BLaER1 (cell line): ENCODE measurements at regions not wholly inside any gene's neighbourhood (a gene's known extent, or its start where the extent isn't known, plus 50 kb on each side); places are given as distances from the start of the nearest gene placed in this dataset.

Source experiments
- H3K27ac ChIP-seq: shearing (Covaris generic); formaldehyde crosslinking; 2 replicates; pipeline ENCODE4 v1.8.1; 2022
- H3K27me3 ChIP-seq: shearing (Covaris generic); formaldehyde crosslinking; 2 replicates; pipeline ENCODE4 v1.8.1; 2022
- H3K36me3 ChIP-seq: shearing (Covaris generic); formaldehyde crosslinking; 2 replicates; pipeline ENCODE4 v1.8.1; 2022
- H3K4me1 ChIP-seq: shearing (Covaris generic); formaldehyde crosslinking; 2 replicates; pipeline ENCODE4 v1.8.1; 2022
- H3K4me2 ChIP-seq: shearing (Covaris generic); formaldehyde crosslinking; 2 replicates; pipeline ENCODE4 v1.8.1; 2022
- H3K4me3 ChIP-seq: shearing (Covaris generic); formaldehyde crosslinking; 2 replicates; pipeline ENCODE4 v1.8.1; 2022
- H3K9ac ChIP-seq: shearing (Covaris generic); formaldehyde crosslinking; 2 replicates; pipeline ENCODE4 v1.8.1; 2022
- H3K9me3 ChIP-seq: shearing (Covaris generic); formaldehyde crosslinking; 2 replicates; pipeline ENCODE4 v1.8.1; 2022
- H4K20me1 ChIP-seq: shearing (Covaris generic); formaldehyde crosslinking; 2 replicates; pipeline ENCODE4 v1.8.1; 2022
- Cebpa-rat ChIP-seq: shearing (Covaris generic); IDR thresholded peaks from 2 replicates; pipeline ENCODE4 v1.8.1; 2022

DNA sequence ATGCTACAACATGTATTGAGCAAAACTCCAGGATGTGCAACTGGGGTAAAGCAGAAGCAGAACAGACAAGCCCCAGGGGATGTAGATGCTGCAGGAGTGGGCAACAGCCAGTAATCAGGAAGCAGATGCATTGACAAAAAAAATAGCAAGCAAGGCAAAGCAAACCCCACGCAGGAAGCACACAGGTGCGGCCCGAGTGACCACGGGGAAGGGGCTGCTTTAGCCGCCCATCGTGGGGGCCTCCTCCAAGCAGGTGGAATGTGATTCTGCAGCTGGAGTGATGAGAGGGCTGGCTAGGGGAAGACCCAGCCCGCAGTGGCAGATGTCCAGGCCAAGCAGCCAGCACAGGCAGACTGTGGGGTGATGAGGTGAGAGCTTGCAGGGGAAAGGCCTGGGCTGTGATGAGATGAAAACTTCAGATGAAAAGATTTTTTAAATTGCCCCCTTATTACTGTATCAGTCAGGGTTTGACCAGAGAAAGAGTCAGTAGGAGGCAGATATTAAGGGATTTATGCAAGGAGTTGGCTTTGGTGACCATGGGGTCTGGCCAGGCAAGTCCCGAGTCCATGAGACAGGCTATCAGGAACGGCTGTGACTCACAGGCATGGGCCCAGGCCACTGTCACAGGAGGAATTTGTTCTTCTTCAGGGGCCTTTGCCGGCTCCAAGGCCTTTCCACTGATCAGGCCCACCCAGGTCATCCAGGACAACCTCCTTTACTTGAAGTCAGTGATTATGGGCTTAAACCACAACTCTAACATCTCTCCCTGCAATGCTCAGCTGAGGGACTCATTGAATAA, 207.6 kb downstream of the ANKRD60 start:
- no peaks in the 10 kb centered on the region for H3K27me3 ChIP-seq
- H3K9me3 ChIP-seq: no peaks in the 10 kb centered on the region
- H3K4me1 ChIP-seq: peaks cover 48% of the 10 kb centered on the region
- H3K4me3 ChIP-seq: no peak overlapping the region
- H4K20me1 ChIP-seq: no peaks in the 10 kb centered on the region
- peak overlapping the region; percentile 67 for H3K27ac ChIP-seq
- peak overlapping the region; percentile 34; the same call in 1 of the 2 replicates for H3K9ac ChIP-seq
- no peak for TF ChIP-seq Cebpa-rat
- no peaks in the 10 kb centered on the region for H3K36me3 ChIP-seq
- H3K4me2 ChIP-seq: peak overlapping the region; percentile 86

DNA sequence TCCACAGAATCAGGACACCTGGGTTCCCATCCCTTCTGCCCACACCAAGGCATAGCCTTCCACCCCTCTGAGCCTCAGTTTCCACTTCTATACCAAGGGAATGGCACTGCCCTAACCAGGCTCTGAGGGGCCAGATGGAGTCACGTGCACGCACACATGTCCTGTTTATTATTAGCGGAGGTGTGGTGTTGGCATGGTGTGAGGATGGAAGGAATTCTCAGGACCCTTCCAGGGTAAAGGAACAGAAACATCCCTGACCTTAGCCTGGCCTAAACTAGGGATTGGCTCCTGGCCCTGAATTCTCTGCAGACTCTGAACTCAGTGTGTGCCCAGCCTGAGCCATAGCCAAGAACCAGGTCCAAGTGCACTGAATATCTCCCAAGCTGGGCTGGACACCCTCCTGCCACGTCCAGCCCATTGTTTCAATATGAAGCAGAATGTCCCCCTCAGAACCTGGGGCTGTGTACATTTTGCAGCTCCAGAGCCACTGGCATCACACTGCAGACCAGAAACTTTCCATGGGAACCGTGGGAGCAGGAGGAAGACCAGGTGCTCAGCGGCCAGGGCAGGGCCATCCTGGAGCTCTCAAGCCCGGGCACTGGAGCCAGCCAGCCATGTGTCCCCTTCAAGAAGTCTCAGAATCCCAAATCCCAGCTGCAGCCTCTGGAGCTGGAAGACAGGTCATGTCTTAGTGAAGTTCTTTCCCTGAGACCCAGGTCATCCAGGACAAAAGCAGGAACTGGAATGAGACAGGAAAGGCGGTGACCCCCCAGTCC, 208.4 kb downstream of the ANKRD60 start:
- Histone ChIP-seq H3K27ac (peak overlapping the region; percentile 67; the same call in 1 of the 2 replicates), H3K9me3 (no peaks in the 10 kb centered on the region), H3K4me3 (no peak overlapping the region), H3K36me3 (no peaks in the 10 kb centered on the region), H3K4me1 (peaks cover 56% of the 10 kb centered on the region), H3K4me2 (peak overlapping the region; percentile 86), H4K20me1 (no peaks in the 10 kb centered on the region), H3K9ac (no peak overlapping the region), H3K27me3 (no peaks in the 10 kb centered on the region)
- TF ChIP-seq Cebpa-rat: no peak

DNA sequence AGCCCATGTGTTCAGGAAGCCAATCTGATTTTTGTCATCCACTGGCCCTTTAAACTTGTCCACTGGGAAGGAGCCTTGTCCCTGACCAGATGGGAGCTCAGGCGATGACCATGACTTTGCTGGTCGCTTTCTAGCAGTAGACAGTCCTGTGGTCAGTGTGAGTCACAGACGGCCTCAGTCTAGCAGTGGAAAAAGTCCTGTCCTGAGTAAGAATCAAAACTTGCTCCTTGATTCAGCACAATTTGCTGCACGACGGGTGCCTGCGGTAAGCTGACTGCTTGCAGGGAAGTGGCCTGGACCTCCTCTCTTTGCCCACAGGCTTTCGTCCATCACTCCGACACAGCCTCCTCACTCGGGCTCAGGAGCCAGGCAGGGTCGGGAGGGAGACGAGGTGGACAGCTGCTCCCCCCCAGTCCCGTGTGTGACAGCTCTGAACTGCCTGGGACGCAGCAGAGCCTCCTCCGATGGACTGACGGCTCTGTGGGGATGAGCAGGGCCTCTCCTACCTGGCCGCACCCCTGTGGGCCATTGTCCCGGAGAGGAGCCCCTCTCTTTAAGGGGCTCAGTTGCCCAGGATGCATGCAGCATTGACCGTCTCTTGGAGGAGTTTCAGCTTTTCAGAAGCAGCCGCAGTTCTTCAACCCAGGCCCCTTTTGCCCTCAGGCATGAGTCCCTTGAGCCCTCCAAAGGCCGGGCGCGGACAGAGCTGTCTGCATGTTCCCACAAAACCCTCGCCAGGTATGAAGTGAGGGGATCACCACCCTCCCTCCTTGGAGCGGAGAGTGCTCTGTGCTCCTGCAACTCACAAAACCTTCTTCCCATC, 209.2 kb downstream of the ANKRD60 start:
- no peak for TF ChIP-seq Cebpa-rat
- Histone ChIP-seq H3K4me1 (peaks cover 64% of the 10 kb centered on the region), H3K4me2 (peak overlapping the region; percentile 86; the same call in 1 of the 2 replicates), H3K36me3 (no peaks in the 10 kb centered on the region), H3K27me3 (no peaks in the 10 kb centered on the region), H3K4me3 (no peak overlapping the region), H4K20me1 (no peaks in the 10 kb centered on the region), H3K27ac (0 out of 2 replicates have a peak overlapping the region, but pooled peaks have one; percentile 2), H3K9ac (no peak overlapping the region), H3K9me3 (no peaks in the 10 kb centered on the region)

DNA sequence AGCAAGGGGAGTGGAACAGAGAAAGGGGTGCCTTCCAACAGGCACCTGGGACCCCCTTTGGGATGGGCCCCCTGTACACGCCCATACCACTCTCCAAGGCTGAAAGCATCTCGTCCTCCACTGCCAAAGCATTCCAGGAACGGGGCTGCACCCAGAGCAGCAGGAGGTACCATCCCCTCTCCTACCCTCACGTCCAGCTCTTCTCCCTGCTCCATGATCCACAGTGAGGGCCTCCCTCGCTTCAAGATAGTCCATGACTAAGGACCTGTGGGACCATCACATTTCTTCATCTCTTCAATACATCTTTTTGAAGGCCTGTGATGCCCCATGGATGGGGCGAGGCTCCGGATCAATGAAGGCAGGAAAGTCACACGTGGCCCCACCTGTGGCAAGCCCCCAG, 209.9 kb downstream of the ANKRD60 start:
- Histone ChIP-seq H3K4me1 (peaks cover 69% of the 10 kb centered on the region), H4K20me1 (no peaks in the 10 kb centered on the region), H3K9ac (no peak overlapping the region), H3K36me3 (no peaks in the 10 kb centered on the region), H3K9me3 (no peaks in the 10 kb centered on the region), H3K4me2 (peak overlapping the region; percentile 72), H3K27me3 (no peaks in the 10 kb centered on the region), H3K4me3 (no peak overlapping the region), H3K27ac (no peak overlapping the region)
- no peak for TF ChIP-seq Cebpa-rat

DNA sequence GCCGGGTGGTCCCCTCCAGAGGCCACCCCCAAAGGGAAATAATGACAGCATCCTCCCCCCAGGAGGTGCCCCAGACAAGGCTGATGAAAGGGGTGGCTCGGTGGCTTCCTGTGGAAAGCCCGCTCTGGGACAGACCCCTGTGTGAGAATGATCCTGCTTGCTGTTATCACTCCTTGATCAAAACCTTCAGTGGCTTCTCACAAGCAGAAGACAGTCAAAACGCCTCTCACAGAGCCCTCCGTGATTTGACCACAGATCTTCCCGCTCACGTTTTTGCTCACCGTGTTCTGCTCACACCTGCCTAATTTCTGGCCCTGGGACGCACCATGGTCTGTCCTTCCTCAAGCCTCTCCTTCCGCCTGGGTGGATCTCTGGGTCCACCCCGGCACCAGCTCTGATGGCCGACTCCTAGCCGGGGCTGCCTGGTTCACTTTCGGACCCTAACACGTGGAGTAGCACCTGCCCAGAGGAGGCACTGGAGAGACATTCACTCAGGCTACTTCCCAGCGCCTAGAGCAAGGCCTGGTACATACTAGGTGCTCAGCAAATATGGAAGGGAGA, 210.4 kb downstream of the ANKRD60 start:
- TF ChIP-seq Cebpa-rat: no peak
- Histone ChIP-seq H3K4me3 (no peak overlapping the region), H3K27ac (0 out of 2 replicates have a peak overlapping the region, but pooled peaks have one; percentile 7), H3K27me3 (no peaks in the 10 kb centered on the region), H3K9me3 (no peaks in the 10 kb centered on the region), H4K20me1 (no peaks in the 10 kb centered on the region), H3K9ac (no peak overlapping the region), H3K36me3 (no peaks in the 10 kb centered on the region), H3K4me2 (peak overlapping the region; percentile 72), H3K4me1 (peaks cover 69% of the 10 kb centered on the region)

DNA sequence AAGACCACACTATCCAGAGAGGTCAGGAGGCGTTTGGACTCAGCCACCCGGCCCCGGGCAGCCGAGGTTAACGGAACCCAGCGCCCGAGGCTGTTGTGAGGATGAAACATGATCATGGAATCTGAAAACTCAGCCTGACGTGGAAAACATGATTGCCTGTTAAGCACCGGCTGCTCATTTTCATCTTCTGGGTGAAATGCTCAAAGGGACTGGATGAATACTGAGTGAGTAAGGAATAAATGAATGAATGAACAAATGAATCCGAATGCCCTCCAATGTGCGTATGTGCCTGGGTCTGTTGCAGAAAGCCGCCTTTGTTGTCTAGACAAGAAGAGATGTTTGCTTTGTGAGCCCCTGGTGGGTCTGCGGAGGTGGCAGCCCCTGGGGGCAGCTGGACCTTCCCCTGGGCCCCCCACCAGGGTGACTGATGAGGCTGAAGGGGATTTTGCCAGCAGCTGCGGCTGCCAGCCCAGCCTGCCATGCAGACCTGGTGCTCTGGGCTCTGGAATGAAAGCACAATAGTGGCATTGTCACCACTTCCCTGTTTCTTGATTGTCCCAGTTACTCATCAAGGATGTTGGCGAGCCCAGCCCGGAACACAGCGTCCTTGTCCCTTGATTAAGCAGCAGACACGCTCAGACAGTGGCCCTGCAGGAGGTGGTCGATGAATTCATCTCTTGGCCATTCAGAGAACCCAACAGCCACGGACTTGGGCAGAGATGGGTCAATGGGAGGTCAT, 211.1 kb downstream of the ANKRD60 start:
- H3K4me2 ChIP-seq: peak overlapping the region; percentile 72
- TF ChIP-seq Cebpa-rat: no peak

DNA sequence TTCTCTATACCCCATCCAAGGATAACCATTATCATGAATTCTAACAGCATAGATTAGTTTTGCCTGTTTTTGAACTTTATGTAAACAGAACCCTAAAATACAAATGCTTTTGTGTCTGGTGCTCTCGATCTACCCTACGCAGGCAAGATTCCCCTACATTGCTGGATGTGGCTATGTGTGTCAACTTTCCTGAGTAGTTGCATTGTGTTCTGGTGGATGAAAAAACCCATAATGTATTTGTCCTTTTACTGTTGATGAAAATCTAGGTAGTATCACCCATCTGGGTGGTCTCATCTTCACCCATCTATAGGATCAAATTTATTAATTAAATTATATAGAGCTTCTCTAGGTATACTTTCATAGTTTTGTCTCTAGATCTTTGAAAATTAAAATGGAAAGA, 211.7 kb downstream of the ANKRD60 start:
- no peak overlapping the region for H3K4me3 ChIP-seq
- H3K27me3 ChIP-seq: no peaks in the 10 kb centered on the region
- H3K36me3 ChIP-seq: no peaks in the 10 kb centered on the region
- H4K20me1 ChIP-seq: no peaks in the 10 kb centered on the region
- H3K9me3 ChIP-seq: no peaks in the 10 kb centered on the region
- H3K4me2 ChIP-seq: no peak overlapping the region
- no peak for TF ChIP-seq Cebpa-rat
- peaks cover 69% of the 10 kb centered on the region for H3K4me1 ChIP-seq
- H3K9ac ChIP-seq: no peak overlapping the region
- no peak overlapping the region for H3K27ac ChIP-seq

More for the DNA sequence above, 211.1 kb downstream of the ANKRD60 start:
- Histone ChIP-seq H4K20me1 (no peaks in the 10 kb centered on the region), H3K27ac (peak overlapping the region; percentile 7; the same call in 1 of the 2 replicates), H3K4me1 (peaks cover 69% of the 10 kb centered on the region), H3K9me3 (no peaks in the 10 kb centered on the region), H3K27me3 (no peaks in the 10 kb centered on the region), H3K9ac (no peak overlapping the region), H3K36me3 (no peaks in the 10 kb centered on the region), H3K4me3 (no peak overlapping the region)

DNA sequence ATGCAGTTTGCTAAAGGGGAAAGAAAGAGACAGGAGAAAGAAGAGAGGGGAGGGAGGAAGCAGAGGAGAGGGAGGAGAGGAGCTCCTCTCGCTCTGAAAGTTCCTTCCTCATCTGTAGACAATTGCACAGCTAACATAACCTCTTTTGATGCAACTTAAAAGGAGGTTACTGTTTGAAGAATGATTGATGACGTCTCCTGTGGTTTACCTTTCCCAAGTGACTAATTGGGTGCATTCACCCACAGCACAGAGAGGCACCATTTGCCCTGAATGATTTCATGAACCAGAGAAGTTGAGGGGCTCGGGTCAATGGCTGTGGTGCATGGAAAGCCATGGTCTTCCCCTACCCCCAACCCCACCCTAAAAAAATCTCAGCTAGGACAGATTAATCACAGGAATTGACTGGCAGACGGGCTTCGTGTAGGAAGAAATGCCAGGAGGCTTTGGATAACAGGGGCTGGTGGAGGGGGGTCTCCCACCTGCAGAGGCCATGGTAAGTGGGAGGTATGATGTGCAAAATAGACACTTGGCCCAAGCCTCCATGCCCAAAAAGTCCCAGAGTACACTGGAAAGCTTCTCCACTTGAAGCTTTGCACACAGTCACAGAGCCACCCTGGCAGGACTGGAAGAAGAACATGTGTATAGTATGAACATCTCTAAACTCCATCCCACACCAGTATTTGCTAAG, 213.7 kb downstream of the ANKRD60 start:
- Histone ChIP-seq H3K9ac (no peak overlapping the region), H3K27me3 (no peaks in the 10 kb centered on the region), H3K27ac (no peak overlapping the region), H3K4me2 (peak overlapping the region; percentile 64), H3K4me1 (peaks cover 48% of the 10 kb centered on the region), H4K20me1 (no peaks in the 10 kb centered on the region), H3K9me3 (no peaks in the 10 kb centered on the region), H3K4me3 (no peak overlapping the region), H3K36me3 (no peaks in the 10 kb centered on the region)
- TF ChIP-seq Cebpa-rat: no peak
